ENCODE measurements at regions not wholly inside any gene's neighbourhood (a gene's known extent, or its start where the extent isn't known, plus 50 kb on each side); places are given as distances from the start of the nearest gene placed in this dataset.

- Histone ChIP-seq H4K8ac (ENCODE audit: extremely low read depth, insufficient read depth, low read length) (no peak overlapping the region), H3K4ac (replicated peaks; ENCODE audit: insufficient read length, low read depth, low read length) (no peak overlapping the region), H3K9me3 (ENCODE audit: insufficient read depth in 2 of 2, low read depth in 1 of 2, low read length in 1 of 2) (no peaks in the 10 kb centered on the region), H2BK120ac (replicated peaks; ENCODE audit: low read depth, low read length) (no peak overlapping the region), H3K23ac (ENCODE audit: insufficient read length) (no peak overlapping the region), H2BK20ac (ENCODE audit: low read length) (no peak overlapping the region), H3K27ac (ENCODE audit: low read depth, low read length) (no peak overlapping the region), H3K79me1 (ENCODE audit: low read depth, low read length) (no peaks in the 10 kb centered on the region; the same call in 1 of the 2 replicates), H2AFZ (ENCODE audit: low read length) (no peak overlapping the region), H4K91ac (replicated peaks; ENCODE audit: insufficient read length, low read length) (no peak overlapping the region), H3K36me3 (ENCODE audit: control insufficient read depth in 2 of 4, insufficient read depth in 4 of 4, low read length in 3 of 4) (no peaks in the 10 kb centered on the region), H2BK15ac (ENCODE audit: low read length) (no peak overlapping the region), H3K4me3 (ENCODE audit: extremely low read depth in 1 of 4, insufficient read depth in 2 of 4, low read depth in 3 of 4, low read length in 4 of 4) (no peak overlapping the region), H3K27me3 (replicated peaks in 1 of 4; ENCODE audit: control insufficient read depth in 3 of 4, extremely low read depth in 1 of 4, insufficient read depth in 3 of 4, low read length in 3 of 4) (no peaks in the 10 kb centered on the region), H2AK5ac (ENCODE audit: low read depth, low read length) (no peak overlapping the region), H3K79me2 (ENCODE audit: control insufficient read depth in 1 of 2, insufficient read depth in 2 of 2, low read length in 2 of 2) (peaks cover 0 to 11% of the 10 kb centered on the region in 2 experiments; a peak in 2 of 4 replicates), H4K20me1 (replicated peaks in 1 of 2; ENCODE audit: control insufficient read depth in 1 of 2, insufficient read depth in 2 of 2, low read length in 2 of 2) (peaks cover 0 to 1% of the 10 kb centered on the region in 2 experiments), H4K5ac (ENCODE audit: insufficient read length, low read depth, low read length) (no peak overlapping the region), H3K4me2 (ENCODE audit: insufficient read depth in 1 of 2, low read depth in 2 of 2, low read length in 2 of 2) (no peak overlapping the region), H3K23me2 (ENCODE audit: low read depth, low read length) (no peaks in the 10 kb centered on the region), H3K56ac (replicated peaks; ENCODE audit: insufficient read length, low read depth, low read length) (no peak overlapping the region), H3K18ac (ENCODE audit: extremely low read depth, low read length) (no peak overlapping the region), H3K4me1 (replicated peaks in 1 of 4; ENCODE audit: control insufficient read depth in 3 of 4, insufficient read depth in 4 of 4, low read length in 3 of 4) (peaks cover 0 to 1% (median 0%) of the 10 kb centered on the region in 4 experiments; a peak in 1 of 7 replicates), H3K14ac (ENCODE audit: insufficient read length) (no peak overlapping the region), H2BK5ac (ENCODE audit: low read depth, low read length) (no peak overlapping the region), H2BK12ac (ENCODE audit: low read depth, low read length) (no peak overlapping the region), H3K9ac (replicated peaks in 1 of 4; ENCODE audit: extremely low read depth in 1 of 4, low read depth in 3 of 4, low read length in 3 of 4) (no peak overlapping the region)
- POLR2A ChIA-PET (ENCODE audit: partially characterized antibody), result no interaction called here
- CTCF ChIA-PET (ENCODE audit: partially characterized antibody), result interaction anchor here (0.6 to 1.4 kb wide), 3 partner anchors 29 to 324 kb away, joined by 3 read pairs; no protein-coding TSS in a partner anchor
- no peak for DNase-seq (ENCODE audit: low read depth in 1 of 2, low spot score in 2 of 2)
- WGBS, 2 experiments (ENCODE audit: extremely low coverage in 1 of 2, insufficient coverage in 1 of 2, insufficient read length in 1 of 2, insufficient replicate concordance in 2 of 2, low coverage in 1 of 2, low lambda C conversion rate in 2 of 2, missing lambda C conversion rate in 1 of 2), result 86% methylated on average over 4 of the region's 4 CpGs; no CpG with 5 or more reads in 1 of the 2 experiments
- no peak for FAIRE-seq
- TF ChIP-seq GABPA (IDR thresholded peaks at IDR 0.05; ENCODE audit: borderline replicate concordance, insufficient read depth, low read length), result no peak
- no peak for TF ChIP-seq SIN3A (conservative IDR thresholded peaks at IDR 0.05 in 1 of 2, IDR thresholded peaks at IDR 0.05 in 1 of 2; ENCODE audit: low read depth in 1 of 2, low read length in 2 of 2)
- TF ChIP-seq SP1 (IDR thresholded peaks at IDR 0.05; ENCODE audit: low read depth, low read length), result no peak
- TF ChIP-seq BCL11A (IDR thresholded peaks at IDR 0.05; ENCODE audit: low read depth in 2 of 2, low read length in 2 of 2), result no peak
- TF ChIP-seq CHD1 (IDR thresholded peaks at IDR 0.05; ENCODE audit: low read depth, low read length), result no peak
- no peak for TF ChIP-seq TEAD4 (IDR thresholded peaks at IDR 0.05; ENCODE audit: low read depth, low read length)
- no peak for TF ChIP-seq USF2 (IDR thresholded peaks at IDR 0.05; ENCODE audit: low read length)
- TF ChIP-seq SRF (IDR thresholded peaks at IDR 0.05; ENCODE audit: low read depth, low read length), result no peak
- no peak for TF ChIP-seq CHD2 (IDR thresholded peaks at IDR 0.05; ENCODE audit: low read length)
- no peak for TF ChIP-seq BRCA1 (IDR thresholded peaks at IDR 0.05; ENCODE audit: low read depth, low read length)
- TF ChIP-seq TCF12 (IDR thresholded peaks at IDR 0.05; ENCODE audit: low read depth, low read length), result no peak
- no peak for TF ChIP-seq RFX5 (IDR thresholded peaks at IDR 0.05; ENCODE audit: borderline replicate concordance, low read depth, low read length)
- TF ChIP-seq SP2 (IDR thresholded peaks at IDR 0.05; ENCODE audit: low read length), result no peak
These were observed 83.8 kb upstream of the TMEM168 start for GRCh38 chr7:112873831-112874553.
